Mammary epithelial cell (primary cell): ENCODE measurements at regions not wholly inside any gene's neighbourhood (a gene's known extent, or its start where the extent isn't known, plus 50 kb on each side); places are given as distances from the start of the nearest gene placed in this dataset.

Experiments
- EZH2 ChIP-seq: IDR thresholded peaks from 2 replicates; pipeline ENCODE4 v1.6.1; 2012; ENCODE audit warnings: low read length, inconsistent platforms, borderline replicate concordance
- TF ChIP-seq, protein P1 (sequence below), 2 donors: IDR thresholded peaks in 1 of 2; conservative IDR thresholded peaks in 1 of 2; 2 replicates each; pipeline ENCODE4 v1.5.1; 2011 to 2012; ENCODE audit warnings: inconsistent platforms in 2 of 2, low read length in 2 of 2, mild to moderate bottlenecking in 2 of 2, control low read depth in 1 of 2, low read depth in 1 of 2; ENCODE audit not compliant: insufficient read depth in 1 of 2; ENCODE audit errors: extremely low read depth in 1 of 2

DNA sequence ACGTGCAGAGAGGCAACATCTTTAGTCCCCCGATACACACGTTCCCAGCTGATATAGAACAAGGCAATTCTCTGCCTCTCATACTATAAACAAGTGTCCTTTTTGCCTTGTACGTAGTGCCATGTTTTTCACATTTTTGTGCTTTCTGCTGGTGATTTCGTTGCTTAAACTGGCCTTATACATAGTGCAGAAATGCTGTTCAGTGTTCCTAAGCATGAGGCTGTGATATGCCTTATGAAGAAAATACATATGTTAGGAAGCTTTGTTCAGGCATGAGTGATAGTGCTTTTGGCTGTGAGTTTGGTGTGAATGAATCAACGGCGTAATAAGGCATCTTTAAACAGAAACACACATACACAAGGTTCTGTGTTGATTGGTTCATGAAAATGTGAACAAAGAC is 77.2 kb downstream of the KATNIP start:
- TF ChIP-seq, protein P1, sequence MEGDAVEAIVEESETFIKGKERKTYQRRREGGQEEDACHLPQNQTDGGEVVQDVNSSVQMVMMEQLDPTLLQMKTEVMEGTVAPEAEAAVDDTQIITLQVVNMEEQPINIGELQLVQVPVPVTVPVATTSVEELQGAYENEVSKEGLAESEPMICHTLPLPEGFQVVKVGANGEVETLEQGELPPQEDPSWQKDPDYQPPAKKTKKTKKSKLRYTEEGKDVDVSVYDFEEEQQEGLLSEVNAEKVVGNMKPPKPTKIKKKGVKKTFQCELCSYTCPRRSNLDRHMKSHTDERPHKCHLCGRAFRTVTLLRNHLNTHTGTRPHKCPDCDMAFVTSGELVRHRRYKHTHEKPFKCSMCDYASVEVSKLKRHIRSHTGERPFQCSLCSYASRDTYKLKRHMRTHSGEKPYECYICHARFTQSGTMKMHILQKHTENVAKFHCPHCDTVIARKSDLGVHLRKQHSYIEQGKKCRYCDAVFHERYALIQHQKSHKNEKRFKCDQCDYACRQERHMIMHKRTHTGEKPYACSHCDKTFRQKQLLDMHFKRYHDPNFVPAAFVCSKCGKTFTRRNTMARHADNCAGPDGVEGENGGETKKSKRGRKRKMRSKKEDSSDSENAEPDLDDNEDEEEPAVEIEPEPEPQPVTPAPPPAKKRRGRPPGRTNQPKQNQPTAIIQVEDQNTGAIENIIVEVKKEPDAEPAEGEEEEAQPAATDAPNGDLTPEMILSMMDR (conservative IDR thresholded peaks at IDR 0.05 in 1 of 2, IDR thresholded peaks at IDR 0.05 in 1 of 2; ENCODE audit: extremely low read depth in 1 of 2, insufficient read depth in 1 of 2, low read depth in 1 of 2, low read length in 2 of 2) = no peak
- TF ChIP-seq EZH2 = no peak
